ENCODE measurements at regions not wholly inside any gene's neighbourhood (a gene's known extent, or its start where the extent isn't known, plus 50 kb on each side); places are given as distances from the start of the nearest gene placed in this dataset.

DNA sequence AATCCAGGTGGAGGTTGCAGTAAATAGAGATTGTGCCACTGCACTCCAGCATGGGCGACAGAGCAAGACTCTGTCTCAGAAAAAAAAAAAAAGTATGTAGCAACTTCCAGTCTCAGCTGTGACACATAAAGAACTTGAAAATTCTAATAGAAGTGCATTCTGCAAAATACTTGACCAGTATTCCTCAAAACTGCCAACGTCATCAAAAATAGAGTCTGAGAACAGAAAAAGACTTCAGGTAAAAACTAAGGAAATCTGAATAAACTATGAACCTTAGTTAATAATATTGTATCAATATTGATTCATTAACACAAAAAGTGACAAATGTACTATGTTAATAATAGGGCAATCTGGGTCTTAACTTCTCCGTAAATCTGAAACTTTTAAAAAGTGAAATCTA, 76.7 kb upstream of the WDR75 start:
- no peaks in the 10 kb centered on the region for H3K79me2 ChIP-seq (ENCODE audit: control insufficient read depth, insufficient read depth, low read length)
- ATAC-seq (ENCODE audit: low read depth) (no peak), DNase-seq (no peak)
- intact Hi-C loops (cut with micrococcal nuclease), result no loop called here
- H3K4me2 ChIP-seq (replicated peaks; ENCODE audit: low read depth, low read length, poor library complexity, severe bottlenecking), result no peak overlapping the region
- no peak overlapping the region for H2AFZ ChIP-seq (ENCODE audit: insufficient read depth, low read depth, low read length, poor library complexity, severe bottlenecking)
- no peaks in the 10 kb centered on the region for H3K4me1 ChIP-seq (ENCODE audit: control insufficient read depth in 2 of 2, insufficient read depth in 2 of 2, low read length in 2 of 2)
- H3K27me3 ChIP-seq (replicated peaks in 1 of 4; ENCODE audit: control extremely low read depth in 1 of 4, control insufficient read depth in 3 of 4, insufficient read depth in 4 of 4, low read length in 3 of 4), result no peaks in the 10 kb centered on the region
- Mint-ChIP-seq H3K27ac (no peak overlapping the region), H3K4me1 (no peaks in the 10 kb centered on the region), H3K4me3 (no peak overlapping the region), H3K9me3 (ENCODE audit: insufficient read depth) (no peaks in the 10 kb centered on the region), H3K27me3 (no peaks in the 10 kb centered on the region)
- no CpG with 5 or more reads among the region's 3 CpGs for WGBS (ENCODE audit: insufficient coverage)
- no peaks in the 10 kb centered on the region for H3K9me3 ChIP-seq (ENCODE audit: control extremely low read depth in 1 of 3, control insufficient read depth in 2 of 3, insufficient read depth in 1 of 3, low read length in 2 of 3)
- ChIA-PET CTCF (no interaction called here), POLR2A (no interaction called here)
- H3K36me3 ChIP-seq (replicated peaks in 1 of 2; ENCODE audit: control extremely low read depth in 1 of 2, control insufficient read depth in 1 of 2, extremely low read depth in 1 of 2, insufficient read depth in 2 of 2, low read length in 1 of 2), result no peaks in the 10 kb centered on the region
- H3K4me3 ChIP-seq (ENCODE audit: control extremely low read depth in 1 of 5, extremely low read depth in 1 of 5, insufficient read depth in 1 of 5, low read depth in 2 of 5, low read length in 4 of 5), result no peak overlapping the region
- no peak overlapping the region for H3K9ac ChIP-seq (ENCODE audit: low read length)
- no peaks in the 10 kb centered on the region for H4K20me1 ChIP-seq (ENCODE audit: control insufficient read depth, insufficient read depth, low read length, poor library complexity, severe bottlenecking)
- H3K27ac ChIP-seq (ENCODE audit: low read length in 2 of 2), result no peak overlapping the region
- TF ChIP-seq EZH2 (IDR thresholded peaks at IDR 0.05; ENCODE audit: borderline replicate concordance, insufficient read depth, low read depth, low read length, poor library complexity, severe bottlenecking), result no peak
- TF ChIP-seq, protein P1, sequence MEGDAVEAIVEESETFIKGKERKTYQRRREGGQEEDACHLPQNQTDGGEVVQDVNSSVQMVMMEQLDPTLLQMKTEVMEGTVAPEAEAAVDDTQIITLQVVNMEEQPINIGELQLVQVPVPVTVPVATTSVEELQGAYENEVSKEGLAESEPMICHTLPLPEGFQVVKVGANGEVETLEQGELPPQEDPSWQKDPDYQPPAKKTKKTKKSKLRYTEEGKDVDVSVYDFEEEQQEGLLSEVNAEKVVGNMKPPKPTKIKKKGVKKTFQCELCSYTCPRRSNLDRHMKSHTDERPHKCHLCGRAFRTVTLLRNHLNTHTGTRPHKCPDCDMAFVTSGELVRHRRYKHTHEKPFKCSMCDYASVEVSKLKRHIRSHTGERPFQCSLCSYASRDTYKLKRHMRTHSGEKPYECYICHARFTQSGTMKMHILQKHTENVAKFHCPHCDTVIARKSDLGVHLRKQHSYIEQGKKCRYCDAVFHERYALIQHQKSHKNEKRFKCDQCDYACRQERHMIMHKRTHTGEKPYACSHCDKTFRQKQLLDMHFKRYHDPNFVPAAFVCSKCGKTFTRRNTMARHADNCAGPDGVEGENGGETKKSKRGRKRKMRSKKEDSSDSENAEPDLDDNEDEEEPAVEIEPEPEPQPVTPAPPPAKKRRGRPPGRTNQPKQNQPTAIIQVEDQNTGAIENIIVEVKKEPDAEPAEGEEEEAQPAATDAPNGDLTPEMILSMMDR (IDR thresholded peaks at IDR 0.05), result no peak

DNA sequence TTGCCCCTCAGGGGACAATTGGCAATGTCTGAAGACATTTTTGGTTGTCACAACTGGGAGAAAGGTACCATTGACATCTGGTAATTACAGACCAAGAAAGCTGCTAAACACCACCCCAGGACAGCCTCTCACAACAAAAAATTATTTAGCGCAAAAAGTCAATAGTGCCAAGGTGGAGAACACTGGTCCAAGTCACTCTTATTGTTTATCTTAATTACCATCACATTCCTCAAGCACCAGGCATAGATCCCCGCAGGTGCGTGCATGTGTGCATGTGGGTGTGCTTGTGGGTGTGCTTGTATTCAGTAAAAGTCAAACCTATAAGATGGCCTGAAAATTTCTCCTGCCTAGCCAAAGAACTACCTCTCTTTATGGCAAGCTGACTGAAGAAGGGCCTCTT, 74.9 kb upstream of the WDR75 start:
- H3K4me2 ChIP-seq (replicated peaks; ENCODE audit: low read depth, low read length, poor library complexity, severe bottlenecking), result no peak overlapping the region
- no peak overlapping the region for H3K4me3 ChIP-seq (ENCODE audit: control extremely low read depth in 1 of 5, extremely low read depth in 1 of 5, insufficient read depth in 1 of 5, low read depth in 2 of 5, low read length in 4 of 5)
- WGBS (ENCODE audit: insufficient coverage), result no CpG with 5 or more reads among the region's 3 CpGs
- Mint-ChIP-seq H3K4me1 (no peaks in the 10 kb centered on the region), H3K4me3 (no peak overlapping the region), H3K27me3 (no peaks in the 10 kb centered on the region), H3K9me3 (ENCODE audit: insufficient read depth) (no peaks in the 10 kb centered on the region), H3K27ac (no peak overlapping the region)
- no peak overlapping the region for H3K27ac ChIP-seq (ENCODE audit: low read length in 2 of 2)
- intact Hi-C loops (cut with micrococcal nuclease), result no loop called here
- H3K4me1 ChIP-seq (ENCODE audit: control insufficient read depth in 2 of 2, insufficient read depth in 2 of 2, low read length in 2 of 2), result no peaks in the 10 kb centered on the region
- H2AFZ ChIP-seq (ENCODE audit: insufficient read depth, low read depth, low read length, poor library complexity, severe bottlenecking), result no peak overlapping the region
- H3K79me2 ChIP-seq (ENCODE audit: control insufficient read depth, insufficient read depth, low read length), result no peaks in the 10 kb centered on the region
- ChIA-PET CTCF (no interaction called here), POLR2A (no interaction called here)
- no peaks in the 10 kb centered on the region for H3K36me3 ChIP-seq (replicated peaks in 1 of 2; ENCODE audit: control extremely low read depth in 1 of 2, control insufficient read depth in 1 of 2, extremely low read depth in 1 of 2, insufficient read depth in 2 of 2, low read length in 1 of 2)
- no peak overlapping the region for H3K9ac ChIP-seq (ENCODE audit: low read length)
- TF ChIP-seq, protein P1 (IDR thresholded peaks at IDR 0.05), result no peak
- no peak for TF ChIP-seq EZH2 (IDR thresholded peaks at IDR 0.05; ENCODE audit: borderline replicate concordance, insufficient read depth, low read depth, low read length, poor library complexity, severe bottlenecking)
- no peaks in the 10 kb centered on the region for H4K20me1 ChIP-seq (ENCODE audit: control insufficient read depth, insufficient read depth, low read length, poor library complexity, severe bottlenecking)
- no peaks in the 10 kb centered on the region for H3K27me3 ChIP-seq (replicated peaks in 1 of 4; ENCODE audit: control extremely low read depth in 1 of 4, control insufficient read depth in 3 of 4, insufficient read depth in 4 of 4, low read length in 3 of 4)
- no peak for DNase-seq
- ATAC-seq (ENCODE audit: low read depth), result no peak
- no peaks in the 10 kb centered on the region for H3K9me3 ChIP-seq (ENCODE audit: control extremely low read depth in 1 of 3, control insufficient read depth in 2 of 3, insufficient read depth in 1 of 3, low read length in 2 of 3)
